Muscle of back (tissue), 3 donors: ENCODE measurements at regions not wholly inside any gene's neighbourhood (a gene's known extent, or its start where the extent isn't known, plus 50 kb on each side); places are given as distances from the start of the nearest gene placed in this dataset.

Experiments
- DNase-seq, 3 donors: peaks; one replicate each; pipeline versions ENCODE4 v3.0.0 to v3.0.0-alpha.2; 2013

DNA sequence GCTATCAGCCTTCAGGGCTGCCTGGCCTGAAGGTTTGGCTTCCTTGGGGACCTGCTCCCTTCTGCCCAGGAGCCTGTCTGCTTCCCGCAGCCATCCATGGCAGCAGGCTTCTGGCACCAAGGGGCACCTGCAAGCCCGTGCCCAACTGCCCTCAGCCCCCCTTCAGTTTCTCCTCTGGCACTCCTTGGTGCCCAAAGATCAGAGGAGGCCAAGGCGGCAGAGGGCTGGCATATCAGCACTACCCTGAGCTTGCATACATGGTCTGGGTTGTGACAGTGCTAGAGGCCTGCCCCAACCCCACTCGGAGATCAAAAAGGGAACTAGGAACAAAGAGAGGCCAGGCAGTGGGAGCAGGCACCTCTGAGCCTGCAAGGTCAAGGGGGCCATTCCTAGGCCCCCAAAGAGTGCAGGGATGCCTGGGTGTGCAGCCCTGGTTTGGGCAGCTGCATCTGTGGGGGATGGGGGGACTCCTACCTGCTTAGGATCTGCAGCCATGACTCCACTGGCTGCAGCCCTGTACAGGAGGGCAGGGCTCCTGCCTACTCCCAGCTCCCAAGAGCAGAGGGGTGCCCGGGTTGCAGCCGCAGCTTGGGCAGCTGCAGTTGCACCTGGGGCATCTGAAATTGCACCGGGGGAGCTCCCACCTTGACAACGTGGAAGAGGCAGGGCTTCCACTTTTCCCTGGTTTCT, 76.2 kb upstream of the TP63 start:
- no peak for DNase-seq

DNA sequence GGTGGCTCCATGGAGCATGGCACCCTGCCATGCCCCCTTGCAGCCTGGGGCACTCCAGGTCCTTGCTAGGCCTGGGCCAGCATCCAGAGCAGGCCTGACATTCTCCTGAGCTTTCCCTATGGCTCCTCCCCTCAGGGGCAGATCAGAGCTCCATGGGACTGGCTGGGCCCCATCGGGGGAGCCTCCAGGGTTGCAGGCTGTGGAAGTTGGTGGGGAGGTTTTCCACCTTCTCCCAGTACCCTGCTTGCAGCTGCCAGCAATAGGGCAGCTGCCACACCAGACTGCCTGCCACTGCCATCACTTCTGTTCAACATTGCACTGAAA, 75.7 kb upstream of the TP63 start:
- no peak for DNase-seq

DNA sequence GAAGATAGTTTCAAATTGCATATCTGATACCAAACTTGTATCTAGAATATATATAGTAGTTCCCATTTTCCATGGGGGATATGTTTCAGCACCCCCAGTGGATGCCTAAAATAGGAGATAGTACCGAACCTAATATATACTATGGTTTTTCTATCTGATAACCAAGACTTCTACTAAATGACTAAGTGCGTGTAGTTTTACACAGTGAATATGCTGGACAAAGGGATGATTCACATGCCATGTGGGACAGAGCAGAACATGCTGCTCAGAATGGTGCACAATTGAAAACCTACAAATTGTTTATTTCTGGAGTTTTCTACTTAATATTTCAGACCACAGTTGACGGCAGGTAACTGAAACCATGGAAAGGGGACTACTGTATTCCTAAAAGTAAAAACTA, 73.4 kb upstream of the TP63 start:
- no peak for DNase-seq

DNA sequence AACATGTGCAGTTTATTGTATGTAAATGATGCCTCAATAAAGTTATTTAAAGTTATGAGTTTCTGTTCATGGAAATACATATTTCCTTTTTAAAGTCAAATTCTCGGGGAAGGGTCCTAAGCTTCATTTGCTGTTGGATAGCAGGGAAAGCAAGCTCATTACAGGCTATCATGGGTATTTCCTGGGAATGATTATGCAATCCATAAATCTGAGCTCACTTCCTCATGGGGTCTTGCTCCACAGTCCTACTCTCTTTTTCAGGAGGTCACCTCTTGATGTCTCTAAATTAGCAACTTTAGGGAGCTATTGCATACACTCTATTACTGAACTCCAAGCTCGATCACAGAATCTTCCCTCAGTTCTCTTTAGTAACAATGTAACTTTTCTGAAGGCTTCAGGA, 69.9 kb upstream of the TP63 start:
- DNase-seq, result no peak

DNA sequence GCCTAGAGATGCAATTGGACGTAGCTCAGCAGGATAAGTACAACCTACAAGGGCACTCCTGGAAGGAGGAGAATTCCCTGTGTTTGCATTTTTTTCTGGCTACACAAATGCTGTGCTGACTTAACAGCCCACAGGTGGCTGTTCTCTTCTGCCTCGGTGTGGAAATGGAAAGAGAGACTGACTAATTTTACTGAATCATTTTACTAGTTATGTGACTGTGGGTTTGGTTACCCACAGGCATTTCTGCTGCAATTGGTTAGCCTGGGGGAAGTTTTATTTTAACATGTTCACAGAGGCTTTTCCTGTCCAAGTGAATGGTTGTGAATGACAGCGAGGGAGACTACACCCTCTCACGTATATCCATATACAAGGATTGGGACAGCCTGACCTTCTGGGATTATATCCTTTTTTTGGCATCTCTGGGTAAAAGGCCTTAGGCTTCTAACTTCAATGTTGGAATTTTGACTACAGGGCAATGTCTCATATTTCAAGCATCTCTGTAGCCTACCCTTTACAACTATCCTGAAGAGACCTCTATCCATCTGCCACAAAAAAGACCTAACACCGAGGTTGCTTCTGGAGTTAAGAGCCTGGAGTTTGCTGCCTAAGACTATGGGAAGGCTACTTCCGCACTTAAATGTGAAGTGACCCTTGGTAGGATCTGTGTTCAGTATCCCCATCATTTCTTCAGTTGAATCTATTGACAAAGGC, 67.2 kb upstream of the TP63 start:
- DNase-seq, result peak in 1 of 3 donors; percentile 82

DNA sequence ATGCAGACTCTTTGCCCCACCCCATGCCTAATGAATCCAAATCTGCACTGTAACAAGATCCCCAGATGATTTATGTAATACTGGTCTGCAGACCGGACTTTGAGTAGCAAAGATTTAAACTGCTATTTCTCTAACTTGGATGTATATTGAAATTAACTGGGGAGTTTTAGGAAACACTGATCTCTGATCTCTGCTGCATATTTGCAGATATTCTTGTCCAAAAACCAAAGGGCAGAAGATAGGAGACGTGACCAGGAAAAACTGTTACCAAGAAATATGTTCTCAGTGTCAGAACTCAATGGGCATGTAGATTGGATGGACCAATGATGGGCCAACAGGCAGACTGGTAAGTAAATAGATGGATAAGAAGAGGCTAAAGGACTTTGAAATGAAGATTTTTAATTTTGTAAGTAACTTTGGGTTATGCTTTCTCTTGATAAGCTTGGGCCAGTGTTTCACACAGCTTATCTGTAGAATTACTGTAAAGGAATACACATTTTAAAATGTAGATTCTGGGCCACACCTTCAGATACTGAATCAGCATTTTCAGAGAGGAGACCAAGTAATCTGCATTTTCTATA, 64.5 kb upstream of the TP63 start:
- no peak for DNase-seq

DNA sequence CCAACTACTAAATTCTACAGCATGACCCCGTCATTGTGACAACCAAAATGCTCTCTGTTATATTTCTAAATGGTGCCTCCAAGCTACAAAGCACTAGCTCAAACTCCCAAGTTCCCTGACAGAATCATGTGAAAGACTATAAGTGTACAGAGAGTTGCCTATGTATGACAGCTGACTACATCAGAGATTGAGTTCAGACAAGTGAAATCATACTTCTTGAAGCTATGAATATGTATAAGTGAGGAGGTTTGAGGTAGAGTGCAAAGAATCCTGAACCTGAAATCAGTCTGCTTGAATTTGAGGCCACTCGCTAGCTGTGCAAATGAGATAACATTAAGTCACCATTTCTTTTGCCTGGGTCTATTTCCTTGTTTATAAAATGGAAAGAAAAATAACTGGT, 63.9 kb upstream of the TP63 start:
- no peak for DNase-seq

DNA sequence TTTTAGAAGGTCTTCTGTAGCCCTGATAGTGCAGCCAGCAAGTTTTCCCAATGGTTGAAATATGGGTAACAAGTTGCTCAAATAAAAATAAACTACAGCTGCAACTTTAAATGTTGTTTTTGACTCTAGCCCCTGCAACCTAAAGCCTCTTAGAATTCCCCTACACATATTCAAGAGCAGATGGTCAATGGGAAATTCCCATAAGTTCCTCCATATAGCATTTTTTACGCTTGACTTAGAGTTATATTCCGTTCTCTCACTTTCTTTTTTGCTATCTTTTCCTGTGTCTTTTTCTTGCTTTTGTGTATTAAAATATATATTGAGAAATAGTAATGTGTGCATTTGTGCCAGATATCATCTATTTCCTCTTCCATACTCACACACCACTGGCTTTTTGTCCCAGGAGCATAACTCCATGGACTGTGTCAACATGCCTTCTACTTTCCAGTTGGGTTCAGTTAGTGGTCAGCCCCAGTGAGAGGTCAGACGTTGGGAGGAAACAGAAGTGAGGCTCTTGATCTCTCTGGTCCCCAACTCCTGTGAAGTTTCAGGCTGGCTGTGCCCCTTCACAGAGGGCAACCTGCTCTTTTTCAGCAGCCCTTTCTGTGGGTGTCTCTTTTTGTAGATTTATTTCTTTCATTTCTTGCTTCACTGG, 63.3 kb upstream of the TP63 start:
- DNase-seq, result peak in 2 of 3 donors; percentile 16 to 58

DNA sequence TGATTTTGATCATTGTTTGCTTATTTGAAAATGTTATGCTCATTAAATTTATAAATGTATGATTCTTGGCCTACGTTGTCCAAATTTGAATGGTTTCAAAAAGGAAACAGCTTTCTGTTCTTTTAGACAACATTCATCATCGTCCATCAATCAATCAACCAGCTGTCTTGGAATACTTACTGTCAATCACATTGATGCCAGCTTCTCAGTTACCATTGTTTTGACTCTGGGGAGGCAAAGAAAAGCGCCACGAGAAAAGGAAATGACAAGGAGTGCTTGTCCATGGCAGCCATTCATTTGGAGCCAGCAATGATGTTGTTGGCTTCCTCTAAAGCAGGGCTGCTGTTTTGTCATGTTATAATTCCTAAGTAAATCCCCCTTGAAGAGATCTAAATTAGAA, 62.2 kb upstream of the TP63 start:
- DNase-seq, result no peak

DNA sequence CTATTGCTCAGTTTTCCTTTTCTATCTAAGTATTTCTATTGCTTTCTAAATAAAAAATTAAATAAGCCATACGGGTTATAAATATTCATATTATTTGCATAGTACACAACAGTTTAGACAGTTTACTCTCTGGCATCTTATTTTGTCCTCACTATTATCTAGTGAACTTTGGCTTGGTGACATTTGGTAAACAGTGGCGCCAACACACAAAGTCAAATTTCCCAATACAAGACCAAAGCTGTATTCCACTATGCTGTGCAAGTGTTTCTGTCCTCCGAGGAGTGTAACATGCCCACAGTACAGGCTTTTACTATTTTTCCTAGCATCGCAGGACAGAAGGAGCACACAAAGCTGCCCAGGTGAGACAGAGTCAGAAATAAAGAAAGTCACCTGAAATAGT, 61.7 kb upstream of the TP63 start:
- DNase-seq, result no peak

DNA sequence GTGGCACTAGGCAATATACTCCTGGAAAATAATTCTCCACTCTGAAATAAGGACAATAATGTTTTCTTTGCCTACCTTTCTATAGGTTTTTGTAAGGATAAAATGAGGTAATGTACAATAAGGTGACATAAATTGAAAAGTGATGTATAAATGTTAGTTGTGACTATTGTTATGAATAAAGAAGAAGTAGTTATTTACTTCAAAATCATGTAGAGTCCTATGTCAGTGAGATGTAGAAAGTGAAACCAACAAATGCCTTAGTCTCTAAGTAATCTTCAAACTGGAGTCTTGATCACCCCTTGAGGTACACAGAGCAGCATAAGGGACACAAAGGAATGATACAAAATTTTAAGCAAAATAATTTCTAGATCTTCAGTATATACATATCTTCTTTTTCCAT, 60.3 kb upstream of the TP63 start:
- no peak for DNase-seq

DNA sequence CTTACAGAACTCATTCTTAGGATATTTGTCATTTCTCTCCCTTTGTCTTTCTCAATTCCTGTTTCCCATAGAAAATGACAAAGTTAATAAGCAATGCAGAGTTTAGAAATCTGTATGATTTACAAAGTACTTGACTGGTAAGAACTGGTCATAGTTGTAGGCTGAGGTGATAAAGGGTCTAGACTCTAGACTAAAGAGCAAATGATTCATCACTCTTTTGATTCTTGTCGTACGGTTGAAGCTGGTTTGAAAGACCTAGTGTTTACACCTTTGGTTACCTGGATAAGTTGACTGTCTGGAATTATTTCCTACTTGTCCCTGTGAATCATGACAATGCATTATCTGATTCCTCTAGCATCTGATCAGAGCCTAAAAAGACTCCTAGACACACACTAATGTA, 58.9 kb upstream of the TP63 start:
- DNase-seq, result no peak

DNA sequence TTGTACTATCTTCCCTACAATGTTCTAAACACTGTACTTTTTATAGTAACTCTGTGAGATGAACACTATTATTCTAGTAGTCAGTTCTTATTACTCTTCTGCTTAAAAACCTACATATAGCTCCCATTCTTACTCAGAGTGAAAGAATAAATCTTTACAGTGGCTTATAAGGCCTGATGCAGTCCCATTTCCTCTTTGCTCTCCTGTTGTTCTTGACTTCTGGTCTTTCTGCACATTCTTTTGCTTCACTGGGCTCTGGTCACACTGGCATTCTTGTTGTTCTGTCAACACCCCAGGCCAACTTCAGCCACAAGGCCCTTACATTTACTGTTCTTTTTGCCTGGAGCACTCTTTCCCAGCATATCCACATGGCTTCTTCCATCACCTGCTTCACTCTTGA, 58.2 kb upstream of the TP63 start:
- no peak for DNase-seq

DNA sequence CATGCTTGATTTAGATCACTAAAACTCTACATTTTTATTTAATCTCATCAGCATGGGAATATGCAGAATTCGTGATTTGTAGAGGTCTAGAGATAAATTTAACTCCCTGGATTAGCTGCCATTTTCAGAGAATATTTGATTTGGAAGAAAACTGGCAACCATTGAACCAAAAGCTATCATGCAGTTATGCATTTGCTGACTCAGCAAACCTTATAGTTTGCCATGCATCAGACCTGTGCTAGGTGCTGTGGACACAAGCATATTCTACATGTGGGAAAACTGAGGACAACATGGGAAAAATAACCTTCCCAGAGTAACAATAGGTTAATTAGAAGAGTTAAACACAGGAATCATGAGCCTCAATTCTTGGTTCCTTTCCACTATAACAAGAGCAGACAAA, 54.7 kb upstream of the TP63 start:
- no peak for DNase-seq

DNA sequence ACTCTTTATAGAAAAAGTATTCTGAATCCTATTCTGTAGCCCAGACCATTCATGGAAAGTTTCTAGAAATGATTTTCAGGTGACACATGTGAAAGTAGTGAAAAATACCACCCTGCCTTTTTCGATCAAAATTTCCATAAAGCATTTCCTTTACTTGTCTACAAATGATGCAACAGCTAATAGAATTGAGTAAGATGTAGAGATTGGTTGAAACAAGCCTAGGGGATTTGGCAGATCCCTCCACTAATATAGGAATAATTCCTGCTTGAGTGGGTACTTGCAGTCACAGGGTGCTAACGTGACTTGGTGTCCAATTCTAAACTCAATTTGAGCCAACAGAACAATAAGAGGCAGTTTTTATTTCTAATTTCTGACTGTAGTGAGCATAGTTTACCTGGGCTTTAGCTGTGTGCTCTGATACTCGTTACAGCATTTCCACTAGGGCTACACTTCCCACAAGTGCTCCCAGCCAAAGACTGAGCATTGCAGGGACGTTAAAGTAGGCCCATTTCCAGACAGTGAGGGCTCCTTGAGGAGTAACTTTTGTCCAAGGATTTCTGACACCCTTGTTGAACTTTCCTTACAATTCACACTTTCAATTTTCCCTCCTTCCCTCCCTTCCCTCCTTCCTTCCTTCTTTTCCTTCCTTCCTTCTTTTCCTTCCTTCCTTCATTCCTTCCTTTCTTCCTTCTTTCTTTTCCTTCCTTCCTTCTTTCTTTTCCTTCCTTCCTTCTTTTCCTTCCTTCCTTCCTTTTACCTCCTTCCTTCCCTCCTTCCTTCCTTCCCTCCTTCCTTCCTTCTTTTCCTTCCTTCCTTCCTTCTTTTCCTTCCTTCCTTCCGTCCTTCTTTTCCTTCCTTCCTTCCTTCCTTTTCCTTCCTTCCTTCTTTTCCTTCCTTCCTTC, 53.9 kb upstream of the TP63 start:
- no peak for DNase-seq

DNA sequence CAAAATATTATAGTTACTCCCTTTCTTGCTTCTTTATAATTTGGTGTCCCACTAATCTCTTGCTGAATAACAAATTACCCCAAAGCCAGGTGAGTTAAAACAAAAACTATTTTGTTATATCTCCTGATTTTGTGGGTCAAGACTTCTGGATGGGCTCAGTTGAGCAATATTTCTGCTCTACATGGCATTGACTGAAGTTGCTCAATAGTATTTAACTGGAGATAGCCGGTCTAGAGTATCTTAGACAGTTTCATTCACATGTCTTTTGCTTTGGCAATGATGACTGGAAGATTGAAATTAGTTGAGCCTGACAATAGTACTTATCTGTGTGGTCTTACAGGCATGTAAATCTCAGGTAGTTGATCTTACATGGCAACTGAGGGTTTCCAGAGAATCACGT, 51.0 kb upstream of the TP63 start:
- DNase-seq, result no peak
